HG02678 (cell line): ENCODE measurements at regions not wholly inside any gene's neighbourhood (a gene's known extent, or its start where the extent isn't known, plus 50 kb on each side); places are given as distances from the start of the nearest gene placed in this dataset.
"Not testable (repeated sequence)": the region's sequence is repeated elsewhere in the genome, so short reads cannot be mapped to it uniquely, and the experiment has no call there.

Source experiments
- ATAC-seq: cut with Tn5 transposase; IDR thresholded peaks from one replicate; pipeline ENCODE4 v1.9.1; 2021; ENCODE audit warnings: mild to moderate bottlenecking, moderate library complexity; ENCODE audit not compliant: unreplicated experiment

- ATAC-seq, result no peak
These were observed 672.6 kb upstream of the GYPC start for GRCh38 chr2:125983364-125983763.

GRCh38 chr2:126029316-126029715 is 626.6 kb upstream of the GYPC start:
- no peak for ATAC-seq

GRCh38 chr2:126038861-126039260 is 617.1 kb upstream of the GYPC start:
- ATAC-seq, result no peak

GRCh38 chr2:126041391-126042047 is 614.4 kb upstream of the GYPC start:
- ATAC-seq, result no peak

GRCh38 chr2:126042089-126042488 is 613.9 kb upstream of the GYPC start:
- no peak for ATAC-seq

GRCh38 chr2:126048719-126049118 is 607.2 kb upstream of the GYPC start:
- ATAC-seq, result no peak

GRCh38 chr2:126049461-126049860 is 606.5 kb upstream of the GYPC start:
- no peak for ATAC-seq

GRCh38 chr2:126050991-126051736 is 604.8 kb upstream of the GYPC start:
- no peak for ATAC-seq

GRCh38 chr2:126051737-126052240 is 604.2 kb upstream of the GYPC start:
- ATAC-seq, result not testable (repeated sequence)

- ATAC-seq, result no peak
These were observed 596.6 kb upstream of the GYPC start for GRCh38 chr2:126059379-126059778.

GRCh38 chr2:126085011-126085795 is 570.8 kb upstream of the GYPC start:
- ATAC-seq, result no peak

- no peak for ATAC-seq
These were observed 555.0 kb upstream of the GYPC start for GRCh38 chr2:126100962-126101361.

- ATAC-seq, result no peak
These were observed 550.0 kb upstream of the GYPC start for GRCh38 chr2:126106006-126106405.

GRCh38 chr2:126107883-126108282 is 548.1 kb upstream of the GYPC start:
- ATAC-seq, result no peak

GRCh38 chr2:126115975-126116374 is 540.0 kb upstream of the GYPC start:
- no peak for ATAC-seq

GRCh38 chr2:126117886-126118285 is 538.1 kb upstream of the GYPC start:
- ATAC-seq, result no peak

GRCh38 chr2:126145752-126146151 is 510.2 kb upstream of the GYPC start:
- ATAC-seq, result no peak

GRCh38 chr2:126154256-126154785 is 501.6 kb upstream of the GYPC start:
- ATAC-seq, result no peak

- ATAC-seq, result not testable (repeated sequence)
These were observed 495.0 kb upstream of the GYPC start for GRCh38 chr2:126160950-126161349.

- ATAC-seq, result no peak
These were observed 483.2 kb upstream of the GYPC start for GRCh38 chr2:126172631-126173184.

- no peak for ATAC-seq
These were observed 480.7 kb upstream of the GYPC start for GRCh38 chr2:126175222-126175621.
